Keratinocyte (primary cell): ENCODE measurements at regions not wholly inside any gene's neighbourhood (a gene's known extent, or its start where the extent isn't known, plus 50 kb on each side); places are given as distances from the start of the nearest gene placed in this dataset.

ENCODE experiments used
- DNase-seq: peaks from one replicate; pipeline ENCODE4 v3.0.0-alpha.2; 2011; ENCODE audit warnings: low read depth, missing footprints, low spot score
- FAIRE-seq: peaks from 2 replicates; lab custom pipeline; 2011; peaks lifted over from hg19 to GRCh38; lab: Jason Lieb, UNC
- H2AFZ ChIP-seq: 2 replicates; pipeline ENCODE4 v1.6.0; 2012; ENCODE audit warnings: low read length, control low read depth, inconsistent platforms; ENCODE audit not compliant: control insufficient read depth
- H3K27ac ChIP-seq: 2 replicates; pipeline ENCODE4 v1.5.1; 2011; ENCODE audit warnings: low read length; ENCODE audit not compliant: control insufficient read depth, insufficient read depth
- H3K27me3 ChIP-seq: 3 replicates; pipeline ENCODE4 v1.6.0; 2011; ENCODE audit warnings: low read length; ENCODE audit not compliant: control insufficient read depth, insufficient read depth; ENCODE audit errors: extremely low read depth
- H3K36me3 ChIP-seq, 2 experiments: 2 replicates in 1 of 2; 3 replicates in 1 of 2; pipeline ENCODE4 v1.5.1; 2011; ENCODE audit warnings: low read length in 2 of 2, mild to moderate bottlenecking in 1 of 2; ENCODE audit not compliant: control insufficient read depth in 2 of 2, insufficient read depth in 2 of 2; ENCODE audit errors: extremely low read depth in 1 of 2
- H3K4me1 ChIP-seq: 3 replicates; pipeline ENCODE4 v1.5.1; 2011; ENCODE audit warnings: low read length; ENCODE audit not compliant: control insufficient read depth, insufficient read depth; ENCODE audit errors: extremely low read depth
- H3K4me2 ChIP-seq: 3 replicates; pipeline ENCODE4 v1.6.0; 2011; ENCODE audit warnings: low read depth, low read length; ENCODE audit not compliant: control insufficient read depth, insufficient read depth; ENCODE audit errors: extremely low read depth
- H3K4me3 ChIP-seq, 3 experiments: fragments of 200-600 bp in 1 of 3; sonication (generic) in 1 of 3; 2 replicates in 2 of 3; 3 replicates in 1 of 3; pipeline ENCODE4 v1.5.1; 2011 to 2016; ENCODE audit warnings: low read length in 3 of 3, mild to moderate bottlenecking in 3 of 3, control low read depth in 2 of 3, inconsistent platforms in 1 of 3, low read depth in 1 of 3, mixed read lengths in 1 of 3, mixed run types in 1 of 3, moderate library complexity in 1 of 3; ENCODE audit not compliant: control insufficient read depth in 2 of 3, insufficient read depth in 2 of 3; ENCODE audit errors: extremely low read depth in 1 of 3
- H3K79me2 ChIP-seq: 2 replicates; pipeline ENCODE4 v1.6.0; 2012; ENCODE audit warnings: low read length; ENCODE audit not compliant: control insufficient read depth, insufficient read depth
- H3K9ac ChIP-seq: 3 replicates; pipeline ENCODE4 v1.6.0; 2011; ENCODE audit warnings: low read length; ENCODE audit not compliant: control insufficient read depth, insufficient read depth; ENCODE audit errors: extremely low read depth
- H3K9me1 ChIP-seq: 3 replicates; pipeline ENCODE4 v1.6.0; 2011; ENCODE audit warnings: low read length; ENCODE audit not compliant: control insufficient read depth, insufficient read depth; ENCODE audit errors: extremely low read depth
- H3K9me3 ChIP-seq: 2 replicates; pipeline ENCODE4 v1.5.1; 2012; ENCODE audit warnings: low read depth, low read length; ENCODE audit not compliant: control insufficient read depth
- H4K20me1 ChIP-seq: 3 replicates; pipeline ENCODE4 v1.6.0; 2011; ENCODE audit warnings: low read length; ENCODE audit not compliant: control insufficient read depth, insufficient read depth; ENCODE audit errors: extremely low read depth
- EZH2 ChIP-seq: IDR thresholded peaks from one replicate; pipeline ENCODE4 v1.6.1; 2012; ENCODE audit warnings: inconsistent platforms, mild to moderate bottlenecking, low read length, moderate library complexity
- dilution Hi-C: fragments of 300-500 bp; cut with MboI; formaldehyde crosslinking; loops from one replicate; pipeline ENCODE4 v1.7.0; 2020; ENCODE audit warnings: low sequenced_read_pairs; ENCODE audit not compliant: extremely low pct_ligation_motif_present
- TF ChIP-seq, protein P1 (sequence below), 3 experiments: IDR thresholded peaks in 1 of 3; conservative IDR thresholded peaks in 1 of 3; optimal IDR thresholded peaks in 1 of 3; 2 replicates in 2 of 3; 3 replicates in 1 of 3; pipeline versions ENCODE3 to v1.5.1; 2011; ENCODE audit warnings: low read length in 3 of 3, mild to moderate bottlenecking in 3 of 3, moderate library complexity in 2 of 3, control low read depth in 1 of 3, inconsistent platforms in 1 of 3; ENCODE audit not compliant: insufficient read depth in 2 of 3; ENCODE audit errors: extremely low read depth in 1 of 3

DNA sequence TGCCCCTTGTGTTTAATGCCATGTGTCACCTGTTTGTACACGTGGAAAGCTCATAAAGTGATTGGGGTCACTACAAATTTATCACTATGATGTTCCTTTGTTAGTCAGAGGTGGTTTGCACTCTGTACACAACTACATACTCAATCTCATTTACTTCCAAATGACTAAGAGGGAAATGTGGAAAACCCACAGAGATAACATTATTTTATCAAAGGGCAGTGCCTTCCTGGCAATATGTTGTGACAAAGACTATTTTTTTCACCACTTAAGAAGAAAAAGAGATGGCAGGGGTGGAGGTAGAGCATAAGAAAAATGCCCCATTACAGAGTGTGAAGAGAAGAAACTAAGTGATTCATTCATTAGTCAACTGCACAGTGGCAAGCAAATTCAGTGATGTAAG lies 1064.1 kb upstream of the FLRT2 start:
- Histone ChIP-seq H2AFZ (no peak overlapping the region), H3K9ac (no peak overlapping the region), H3K27ac (no peak overlapping the region), H3K4me3 (no peak overlapping the region), H3K27me3 (no peaks in the 10 kb centered on the region), H3K9me3 (no peaks in the 10 kb centered on the region), H3K4me2 (no peak overlapping the region), H3K4me1 (no peaks in the 10 kb centered on the region), H3K36me3 (no peaks in the 10 kb centered on the region), H4K20me1 (no peaks in the 10 kb centered on the region), H3K9me1 (no peaks in the 10 kb centered on the region), H3K79me2 (no peaks in the 10 kb centered on the region)
- FAIRE-seq = peak; percentile 75
- dilution Hi-C loops = no loop called here
- TF ChIP-seq, protein P1, sequence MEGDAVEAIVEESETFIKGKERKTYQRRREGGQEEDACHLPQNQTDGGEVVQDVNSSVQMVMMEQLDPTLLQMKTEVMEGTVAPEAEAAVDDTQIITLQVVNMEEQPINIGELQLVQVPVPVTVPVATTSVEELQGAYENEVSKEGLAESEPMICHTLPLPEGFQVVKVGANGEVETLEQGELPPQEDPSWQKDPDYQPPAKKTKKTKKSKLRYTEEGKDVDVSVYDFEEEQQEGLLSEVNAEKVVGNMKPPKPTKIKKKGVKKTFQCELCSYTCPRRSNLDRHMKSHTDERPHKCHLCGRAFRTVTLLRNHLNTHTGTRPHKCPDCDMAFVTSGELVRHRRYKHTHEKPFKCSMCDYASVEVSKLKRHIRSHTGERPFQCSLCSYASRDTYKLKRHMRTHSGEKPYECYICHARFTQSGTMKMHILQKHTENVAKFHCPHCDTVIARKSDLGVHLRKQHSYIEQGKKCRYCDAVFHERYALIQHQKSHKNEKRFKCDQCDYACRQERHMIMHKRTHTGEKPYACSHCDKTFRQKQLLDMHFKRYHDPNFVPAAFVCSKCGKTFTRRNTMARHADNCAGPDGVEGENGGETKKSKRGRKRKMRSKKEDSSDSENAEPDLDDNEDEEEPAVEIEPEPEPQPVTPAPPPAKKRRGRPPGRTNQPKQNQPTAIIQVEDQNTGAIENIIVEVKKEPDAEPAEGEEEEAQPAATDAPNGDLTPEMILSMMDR (optimal IDR thresholded peaks at IDR 0.05 in 1 of 3, IDR thresholded peaks at IDR 0.05 in 1 of 3, conservative IDR thresholded peaks at IDR 0.05 in 1 of 3; ENCODE audit: extremely low read depth in 1 of 3, insufficient read depth in 2 of 3, low read length in 3 of 3) = no peak
- no peak for TF ChIP-seq EZH2
- no peak for DNase-seq

DNA sequence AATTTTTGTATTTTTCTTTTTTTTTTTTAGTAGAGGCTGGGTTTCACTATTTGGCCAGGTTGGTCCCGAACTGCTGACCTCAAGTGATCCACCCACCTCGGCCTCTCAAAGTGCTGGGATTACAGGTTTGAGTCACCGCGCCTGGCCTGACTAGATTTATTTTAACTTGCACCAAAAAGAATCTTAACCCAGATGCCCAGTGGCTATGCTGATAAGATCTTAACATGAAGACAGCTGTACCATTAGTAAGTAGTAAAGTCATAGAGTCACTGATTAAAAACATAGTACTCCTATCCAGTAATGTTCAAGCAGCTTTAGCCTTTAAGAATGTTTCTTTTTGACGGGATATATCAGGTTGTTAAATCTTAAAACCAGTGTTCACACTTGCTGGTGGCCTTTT lies 1061.8 kb upstream of the FLRT2 start:
- Histone ChIP-seq H3K9me1 (no peaks in the 10 kb centered on the region), H3K9me3 (no peaks in the 10 kb centered on the region), H2AFZ (no peak overlapping the region), H3K4me2 (no peak overlapping the region), H4K20me1 (no peaks in the 10 kb centered on the region), H3K4me1 (no peaks in the 10 kb centered on the region), H3K79me2 (no peaks in the 10 kb centered on the region), H3K9ac (no peak overlapping the region), H3K36me3 (no peaks in the 10 kb centered on the region), H3K27ac (no peak overlapping the region), H3K4me3 (no peak overlapping the region), H3K27me3 (no peaks in the 10 kb centered on the region)
- TF ChIP-seq EZH2 = no peak
- TF ChIP-seq, protein P1 (optimal IDR thresholded peaks at IDR 0.05 in 1 of 3, IDR thresholded peaks at IDR 0.05 in 1 of 3, conservative IDR thresholded peaks at IDR 0.05 in 1 of 3; ENCODE audit: extremely low read depth in 1 of 3, insufficient read depth in 2 of 3, low read length in 3 of 3) = no peak
- dilution Hi-C loops = no loop called here
- no peak for DNase-seq
- no peak for FAIRE-seq
